ENCODE measurements at regions not wholly inside any gene's neighbourhood (a gene's known extent, or its start where the extent isn't known, plus 50 kb on each side); places are given as distances from the start of the nearest gene placed in this dataset.

- Histone ChIP-seq H3K36me3 (no peaks in the 10 kb centered on the region), H3K27ac (peak overlapping the region; percentile 55), H3K27me3 (no peaks in the 10 kb centered on the region), H3K4me1 (ENCODE audit: low read depth) (peaks cover 18% of the 10 kb centered on the region), H3K4me3 (no peak overlapping the region), H3K9me3 (ENCODE audit: low read depth) (no peaks in the 10 kb centered on the region)
- DNase-seq (ENCODE audit: low read depth in 1 of 2, low spot score in 1 of 2) = no peak
- TF ChIP-seq, protein P1, sequence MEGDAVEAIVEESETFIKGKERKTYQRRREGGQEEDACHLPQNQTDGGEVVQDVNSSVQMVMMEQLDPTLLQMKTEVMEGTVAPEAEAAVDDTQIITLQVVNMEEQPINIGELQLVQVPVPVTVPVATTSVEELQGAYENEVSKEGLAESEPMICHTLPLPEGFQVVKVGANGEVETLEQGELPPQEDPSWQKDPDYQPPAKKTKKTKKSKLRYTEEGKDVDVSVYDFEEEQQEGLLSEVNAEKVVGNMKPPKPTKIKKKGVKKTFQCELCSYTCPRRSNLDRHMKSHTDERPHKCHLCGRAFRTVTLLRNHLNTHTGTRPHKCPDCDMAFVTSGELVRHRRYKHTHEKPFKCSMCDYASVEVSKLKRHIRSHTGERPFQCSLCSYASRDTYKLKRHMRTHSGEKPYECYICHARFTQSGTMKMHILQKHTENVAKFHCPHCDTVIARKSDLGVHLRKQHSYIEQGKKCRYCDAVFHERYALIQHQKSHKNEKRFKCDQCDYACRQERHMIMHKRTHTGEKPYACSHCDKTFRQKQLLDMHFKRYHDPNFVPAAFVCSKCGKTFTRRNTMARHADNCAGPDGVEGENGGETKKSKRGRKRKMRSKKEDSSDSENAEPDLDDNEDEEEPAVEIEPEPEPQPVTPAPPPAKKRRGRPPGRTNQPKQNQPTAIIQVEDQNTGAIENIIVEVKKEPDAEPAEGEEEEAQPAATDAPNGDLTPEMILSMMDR (IDR thresholded peaks at IDR 0.05; ENCODE audit: low read depth, low read length) = no peak
These were observed 57.8 kb upstream of the CBLN2 start for GRCh38 chr18:72601944-72602343.

- Histone ChIP-seq H3K4me1 (ENCODE audit: low read depth) (peaks cover 18% of the 10 kb centered on the region), H3K27ac (peak overlapping the region; percentile 55), H3K9me3 (ENCODE audit: low read depth) (no peaks in the 10 kb centered on the region), H3K36me3 (no peaks in the 10 kb centered on the region), H3K4me3 (no peak overlapping the region), H3K27me3 (no peaks in the 10 kb centered on the region)
- peak in 1 of 2 donors; percentile 21 for DNase-seq (ENCODE audit: low read depth in 1 of 2, low spot score in 1 of 2)
- TF ChIP-seq, protein P1 (IDR thresholded peaks at IDR 0.05; ENCODE audit: low read depth, low read length) = no peak
These were observed 57.3 kb upstream of the CBLN2 start for GRCh38 chr18:72601481-72601880.
